ENCODE measurements at regions not wholly inside any gene's neighbourhood (a gene's known extent, or its start where the extent isn't known, plus 50 kb on each side); places are given as distances from the start of the nearest gene placed in this dataset.

GRCh38 chrX:40154250-40154852 is 56.6 kb upstream of the BCOR start (continued):
- no peak for TF ChIP-seq TERF1 (CRISPR knock-in tag; IDR thresholded peaks at IDR 0.05)
- TF ChIP-seq KDM2A (CRISPR knock-in tag; IDR thresholded peaks at IDR 0.05; ENCODE audit: borderline replicate concordance, low read depth): peak; percentile 48; the same call in 1 of the 2 replicates
- 0 out of 2 replicates have a peak, but pooled peaks have one; percentile 29 for TF ChIP-seq SIN3A (IDR thresholded peaks at IDR 0.05; ENCODE audit: borderline replicate concordance, low read depth, low read length)
- TF ChIP-seq NBN (conservative IDR thresholded peaks at IDR 0.05): no peak
- peak; percentile 87; the same call in 1 of the 2 replicates for TF ChIP-seq ZNF441 (CRISPR knock-in tag; IDR thresholded peaks at IDR 0.05; ENCODE audit: borderline replicate concordance)
- peak; percentile 52 for TF ChIP-seq RARA (CRISPR knock-in tag; IDR thresholded peaks at IDR 0.05)
- no peak for TF ChIP-seq ARHGAP35 (CRISPR knock-in tag; IDR thresholded peaks at IDR 0.05; ENCODE audit: borderline replicate concordance)
- peak; percentile 27; the same call in 1 of the 2 replicates for TF ChIP-seq ZNF687 (CRISPR knock-in tag; IDR thresholded peaks at IDR 0.05)
- peak; percentile 42; the same call in 1 of the 2 replicates for TF ChIP-seq THRA (CRISPR knock-in tag; IDR thresholded peaks at IDR 0.05; ENCODE audit: borderline replicate concordance)
- TF ChIP-seq SOX13 (IDR thresholded peaks at IDR 0.05): no peak
- TF ChIP-seq SOX13 (CRISPR knock-in tag; conservative IDR thresholded peaks at IDR 0.05 in 1 of 2, IDR thresholded peaks at IDR 0.05 in 1 of 2): peak in 1 of 2 experiments; percentile 56; a peak in 2 of 4 replicates
- peak; percentile 15; the same call in 1 of the 2 replicates for TF ChIP-seq ZNF292 (CRISPR knock-in tag; IDR thresholded peaks at IDR 0.05; ENCODE audit: borderline replicate concordance, low read depth)
- TF ChIP-seq PAXIP1 (CRISPR knock-in tag; conservative IDR thresholded peaks at IDR 0.05): peak; percentile 49; the same call in 1 of the 2 replicates
- TF ChIP-seq ZMYM4 (CRISPR knock-in tag; IDR thresholded peaks at IDR 0.05): no peak
- TF ChIP-seq TFAP4 (IDR thresholded peaks at IDR 0.05; ENCODE audit: borderline replicate concordance, low read depth): peak; percentile 68; the same call in 1 of the 2 replicates
- TF ChIP-seq BRD4 (CRISPR knock-in tag; IDR thresholded peaks at IDR 0.05): no peak
- TF ChIP-seq NCOA2 (CRISPR knock-in tag; IDR thresholded peaks at IDR 0.05): peak; percentile 36; the same call in 1 of the 2 replicates

All from HepG2 (cell line).